Adrenal gland (tissue), 9 donors: ENCODE measurements at regions not wholly inside any gene's neighbourhood (a gene's known extent, or its start where the extent isn't known, plus 50 kb on each side); places are given as distances from the start of the nearest gene placed in this dataset.

Source experiments
- DNase-seq, 7 donors: peaks; one replicate each; pipeline ENCODE4 v3.0.0-alpha.2; 2019 to 2020
- H3K27ac ChIP-seq, 5 donors: fragments of 200-600 bp; sonication (generic) in 4 of 5; 1 replicate in 3 of 5; 2 replicates in 2 of 5; pipeline versions ENCODE4 v1.5.1 to v1.8.0; 2016 to 2020; ENCODE audit warnings: mild to moderate bottlenecking in 1 of 5
- H3K27me3 ChIP-seq: fragments of 200-600 bp; 2 replicates; pipeline ENCODE4 v1.8.0; 2021
- H3K36me3 ChIP-seq, 2 donors: fragments of 200-600 bp; replicated peaks in 1 of 2; 1 replicate in 1 of 2; 2 replicates in 1 of 2; pipeline versions ENCODE4 v1.5.1 to v1.8.0; 2018 to 2022
- H3K4me1 ChIP-seq, 2 donors: fragments of 200-600 bp; replicated peaks in 1 of 2; 1 replicate in 1 of 2; 2 replicates in 1 of 2; pipeline versions ENCODE4 v1.5.1 to v1.8.0; 2018 to 2021
- H3K4me3 ChIP-seq, 4 donors: fragments of 200-600 bp; sonication (generic) in 3 of 4; one replicate each; pipeline ENCODE4 v1.5.1; 2016 to 2018
- H3K9me3 ChIP-seq, 3 donors: fragments of 200-600 bp; sonication (generic) in 1 of 3; replicated peaks in 1 of 3; 1 replicate in 2 of 3; 2 replicates in 1 of 3; pipeline versions ENCODE4 v1.5.1 to v1.8.0; 2016 to 2021
- CTCF ChIP-seq, 6 experiments: fragments of 450-650 bp in 4 of 6; fragments of 200-600 bp in 2 of 6; sonication (generic) in 1 of 6; IDR thresholded peaks; 1 replicate in 5 of 6; 2 replicates in 1 of 6; pipeline versions ENCODE4 v1.5.1 to v1.8.0; 2016 to 2021; ENCODE audit warnings: antibody characterized with exemption in 6 of 6, mild to moderate bottlenecking in 2 of 6, moderate library complexity in 1 of 6
- POLR2A ChIP-seq, 2 donors: fragments of 450-650 bp; IDR thresholded peaks; one replicate each; pipeline ENCODE4 v1.6.1; 2017; ENCODE audit warnings: antibody characterized with exemption in 2 of 2, mild to moderate bottlenecking in 2 of 2, moderate library complexity in 1 of 2
- WGBS, 4 donors: extraction: QIAGEN DNeasy Blood & Tissue Kit in 2 of 4; methylation state at CpG; one replicate each; pipeline versions ENCODE4 v1.1.5 to v1.1.7; 2013 to 2017; 5-methylcytosine and 5-hydroxymethylcytosine counted together
- intact Hi-C, 2 donors: fragments of 100-400 bp; cut with DNase I; formaldehyde crosslinking; loops; one replicate each; pipeline versions ENCODE4 v1.14.1 to v1.15.0; 2022 to 2023
- donor health status: healthy with polysubstance abuse.
- donor health status: Bipolar disorder and iron deficiency.
- donor health status: DM: yes; HTN: yes; CAD: no.
- donor health status: DM: no; HTN: no; CAD: no.
- donor health status: DM: no; HTN: no; CAD: no.

GRCh38 chr2:5763531-5763930, 71.3 kb downstream of the SOX11 start:
- no peak for DNase-seq
- Histone ChIP-seq H3K36me3 (no peaks in the 10 kb centered on the region), H3K27me3 (peaks cover under 1% of the 10 kb centered on the region), H3K4me1 (no peaks in the 10 kb centered on the region), H3K9me3 (no peaks in the 10 kb centered on the region), H3K4me3 (no peak overlapping the region), H3K27ac (no peak overlapping the region)
- WGBS, 4 donors = 60 to 72% (median 61%) methylated on average over 3 of the region's 3 CpGs
- no peak for TF ChIP-seq POLR2A (IDR thresholded peaks at IDR 0.05)
- no peak for TF ChIP-seq CTCF (IDR thresholded peaks at IDR 0.05)
- intact Hi-C loops = no loop called here

DNA sequence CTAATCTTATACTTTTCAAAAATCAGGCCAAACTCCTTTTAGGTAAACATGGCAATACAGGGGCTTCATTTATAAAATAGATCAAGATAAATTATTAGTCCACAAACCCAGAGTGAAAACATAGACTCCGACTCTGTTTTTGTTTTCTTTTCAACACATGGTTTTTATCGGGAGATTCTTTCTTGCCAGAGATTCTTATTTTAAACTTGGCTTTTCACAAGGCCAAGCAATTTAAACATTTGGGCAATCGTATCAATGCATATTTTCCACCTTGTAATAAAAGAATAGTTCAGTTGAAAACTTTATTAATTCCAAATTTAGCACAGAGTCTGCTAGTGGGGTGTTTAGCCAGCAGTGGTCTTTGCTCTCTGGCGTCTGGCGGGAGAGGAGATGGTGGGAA, 71.9 kb downstream of the SOX11 start:
- no peak for DNase-seq
- WGBS, 4 donors = 47 to 67% (median 57%) methylated on average over 5 of the region's 5 CpGs
- intact Hi-C loops = no loop called here
- H3K27me3 ChIP-seq = no peaks in the 10 kb centered on the region
- no peaks in the 10 kb centered on the region for H3K36me3 ChIP-seq
- H3K27ac ChIP-seq = no peak overlapping the region
- no peak for TF ChIP-seq CTCF (IDR thresholded peaks at IDR 0.05)
- TF ChIP-seq POLR2A (IDR thresholded peaks at IDR 0.05) = no peak
- no peaks in the 10 kb centered on the region for H3K9me3 ChIP-seq
- no peak overlapping the region for H3K4me3 ChIP-seq
- no peaks in the 10 kb centered on the region for H3K4me1 ChIP-seq

DNA sequence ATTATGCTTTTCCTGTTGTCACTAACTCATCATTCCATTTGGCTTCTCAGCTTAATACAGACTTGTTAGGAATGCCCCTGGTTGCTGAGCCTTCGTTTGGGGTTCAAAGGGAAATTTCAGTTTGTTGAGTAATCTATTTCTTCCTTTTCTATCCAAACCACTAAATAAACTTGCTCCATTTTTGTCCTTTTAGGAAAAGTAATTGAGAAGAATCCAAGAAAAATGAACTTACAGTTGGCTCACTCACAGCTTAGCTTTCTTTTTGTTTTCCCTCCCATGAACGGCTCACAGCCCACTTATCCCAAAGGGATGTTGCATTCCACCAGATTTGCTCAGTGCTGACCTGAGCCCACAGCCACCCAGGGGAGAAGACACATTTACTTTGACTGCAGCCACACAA, 73.9 kb downstream of the SOX11 start:
- no peaks in the 10 kb centered on the region for H3K4me1 ChIP-seq
- no peaks in the 10 kb centered on the region for H3K27me3 ChIP-seq
- H3K36me3 ChIP-seq = no peaks in the 10 kb centered on the region
- 34 to 48% (median 47%) methylated on average over 2 of the region's 2 CpGs for WGBS, 4 donors
- DNase-seq = no peak
- TF ChIP-seq CTCF (IDR thresholded peaks at IDR 0.05) = no peak
- no peak for TF ChIP-seq POLR2A (IDR thresholded peaks at IDR 0.05)
- H3K9me3 ChIP-seq = no peaks in the 10 kb centered on the region
- no peak overlapping the region for H3K4me3 ChIP-seq
- H3K27ac ChIP-seq = no peak overlapping the region
- intact Hi-C loops = no loop called here

- intact Hi-C loops = no loop called here
These were observed 74.4 kb downstream of the SOX11 start for GRCh38 chr2:5766561-5766960.

More at GRCh38 chr2:5766561-5766960, 74.4 kb downstream of the SOX11 start:
- no peak overlapping the region for H3K27ac ChIP-seq
- no peak overlapping the region for H3K4me3 ChIP-seq
- H3K4me1 ChIP-seq = no peaks in the 10 kb centered on the region
- no peaks in the 10 kb centered on the region for H3K9me3 ChIP-seq
- no peaks in the 10 kb centered on the region for H3K27me3 ChIP-seq
- no peak for DNase-seq
- TF ChIP-seq POLR2A (IDR thresholded peaks at IDR 0.05) = no peak
- TF ChIP-seq CTCF (IDR thresholded peaks at IDR 0.05) = no peak
- no peaks in the 10 kb centered on the region for H3K36me3 ChIP-seq
- 63 to 75% (median 68%) methylated on average over 2 of the region's 2 CpGs for WGBS, 4 donors
